ENCODE measurements at regions not wholly inside any gene's neighbourhood (a gene's known extent, or its start where the extent isn't known, plus 50 kb on each side); places are given as distances from the start of the nearest gene placed in this dataset.

- no peak for DNase-seq
Measured at GRCh38 chr4:130197946-130198345, 1102.0 kb downstream of the C4orf33 start.

GRCh38 chr4:130203571-130203970 is 1107.6 kb downstream of the C4orf33 start:
- DNase-seq: no peak

- no peak for DNase-seq
Measured at GRCh38 chr4:130210864-130211263, 1114.9 kb downstream of the C4orf33 start.

- DNase-seq: no peak
Measured at GRCh38 chr4:130214268-130214667, 1118.3 kb downstream of the C4orf33 start.

GRCh38 chr4:130233377-130234047 is 1137.6 kb downstream of the C4orf33 start:
- DNase-seq: no peak

GRCh38 chr4:130238121-130238520 is 1142.2 kb downstream of the C4orf33 start:
- DNase-seq: no peak

- no peak for DNase-seq
Measured at GRCh38 chr4:130249002-130249401, 1153.0 kb downstream of the C4orf33 start.

GRCh38 chr4:130257271-130257670 is 1161.3 kb downstream of the C4orf33 start:
- no peak for DNase-seq

GRCh38 chr4:130266814-130267213 is 1170.9 kb downstream of the C4orf33 start:
- DNase-seq: no peak

GRCh38 chr4:130288576-130288975 is 1192.6 kb downstream of the C4orf33 start:
- no peak for DNase-seq

GRCh38 chr4:130293692-130294091 is 1197.7 kb downstream of the C4orf33 start:
- DNase-seq: no peak

GRCh38 chr4:130296448-130296847 is 1200.5 kb downstream of the C4orf33 start:
- no peak for DNase-seq

- DNase-seq: no peak
Measured at GRCh38 chr4:130306566-130306965, 1210.6 kb downstream of the C4orf33 start.

GRCh38 chr4:130309221-130309620 is 1213.3 kb downstream of the C4orf33 start:
- DNase-seq: no peak

- no peak for DNase-seq
Measured at GRCh38 chr4:130322439-130322838, 1226.5 kb downstream of the C4orf33 start.

- DNase-seq: no peak
Measured at GRCh38 chr4:130329036-130329435, 1233.1 kb downstream of the C4orf33 start.

- no peak for DNase-seq
Measured at GRCh38 chr4:130333241-130333759, 1237.3 kb downstream of the C4orf33 start.

GRCh38 chr4:130335417-130336194 is 1239.7 kb downstream of the C4orf33 start:
- no peak for DNase-seq

GRCh38 chr4:130336585-130337217 is 1240.7 kb downstream of the C4orf33 start:
- no peak for DNase-seq

- DNase-seq: no peak
Measured at GRCh38 chr4:130338851-130339250, 1242.9 kb downstream of the C4orf33 start.

GRCh38 chr4:130349745-130350144 is 1253.8 kb downstream of the C4orf33 start:
- DNase-seq: no peak

GRCh38 chr4:130356873-130357272 is 1260.9 kb downstream of the C4orf33 start:
- DNase-seq: no peak

GRCh38 chr4:130359542-130359941 is 1263.6 kb downstream of the C4orf33 start:
- DNase-seq: no peak

GRCh38 chr4:130361616-130362015 is 1265.7 kb downstream of the C4orf33 start:
- DNase-seq: no peak
